ENCODE measurements at regions not wholly inside any gene's neighbourhood (a gene's known extent, or its start where the extent isn't known, plus 50 kb on each side); places are given as distances from the start of the nearest gene placed in this dataset.
"Not testable (repeated sequence)": the region's sequence is repeated elsewhere in the genome, so short reads cannot be mapped to it uniquely, and the experiment has no call there.

DNA sequence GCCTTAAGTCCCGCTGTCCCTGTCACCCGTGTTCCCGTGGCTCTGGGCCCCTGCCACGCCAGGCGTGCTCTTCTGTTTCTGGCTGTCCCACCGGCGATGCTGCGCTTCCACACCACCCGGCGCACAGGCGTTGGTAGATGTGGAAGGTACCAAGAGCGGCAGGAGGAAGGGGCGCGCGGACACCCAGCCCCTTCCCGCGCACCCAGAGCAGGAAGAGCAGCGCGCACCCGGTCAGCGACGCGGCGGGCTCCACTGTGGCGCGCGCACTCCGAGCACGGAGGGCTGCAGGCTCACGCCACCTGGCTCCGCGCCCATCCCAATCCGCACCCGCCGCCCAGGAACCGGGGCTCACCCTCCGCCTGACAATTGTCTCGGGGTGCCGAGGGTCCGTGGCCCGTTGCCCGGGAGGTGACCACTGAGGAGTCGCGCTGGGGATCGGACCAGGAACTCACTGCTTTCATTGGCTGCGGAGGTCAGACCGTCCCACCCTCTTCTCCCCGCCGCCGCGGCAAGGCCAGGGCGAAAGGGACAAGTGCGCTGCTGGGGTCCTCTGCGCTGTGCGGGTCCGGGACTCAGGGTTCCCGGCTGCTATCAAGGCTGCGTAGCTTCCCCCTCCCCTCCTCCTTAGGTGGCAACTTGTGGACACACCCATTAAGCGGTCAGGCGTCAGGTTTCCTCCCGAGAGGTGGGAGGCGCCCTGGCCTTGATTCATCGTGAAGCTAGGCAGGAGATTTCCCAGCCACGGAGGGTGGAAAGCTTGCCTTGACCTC, 121.6 kb upstream of the ZNF92 start:
- no peak for DNase-seq (ENCODE audit: low read depth)

DNA sequence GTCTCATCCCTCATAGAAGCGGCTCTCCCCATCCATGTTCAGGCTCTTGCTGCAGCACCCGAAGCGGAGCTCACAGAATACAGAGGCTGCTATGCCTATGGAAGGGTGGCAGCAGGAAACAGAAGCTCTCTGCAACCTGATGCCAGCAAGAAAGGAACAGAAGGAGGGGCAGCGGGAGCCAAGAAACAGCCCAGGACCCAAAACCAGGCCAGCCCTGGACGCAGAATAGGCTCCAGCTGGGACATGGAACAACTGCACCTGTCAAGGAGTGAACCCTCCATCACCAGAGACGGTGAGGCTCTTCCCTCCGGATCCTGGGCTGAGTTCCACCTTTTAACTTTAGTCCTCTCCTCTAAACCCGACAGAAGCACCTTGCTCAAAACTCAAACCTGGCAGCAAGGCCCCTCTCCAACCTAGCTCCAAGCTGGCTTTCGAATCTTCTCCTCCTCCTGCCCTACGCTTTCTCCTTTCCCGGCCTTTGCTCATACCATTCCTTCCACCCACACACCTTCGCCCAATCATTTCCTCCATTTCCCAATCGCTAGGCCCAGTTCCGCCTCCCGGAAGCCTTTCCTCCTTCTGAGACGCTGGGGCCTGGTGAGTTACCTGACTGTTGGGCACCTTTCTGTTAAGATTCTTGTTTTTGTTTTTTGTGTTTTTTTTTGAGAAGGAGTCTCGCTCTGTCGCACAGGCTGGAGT, 122.8 kb upstream of the ZNF92 start:
- DNase-seq (ENCODE audit: low read depth) = no peak

DNA sequence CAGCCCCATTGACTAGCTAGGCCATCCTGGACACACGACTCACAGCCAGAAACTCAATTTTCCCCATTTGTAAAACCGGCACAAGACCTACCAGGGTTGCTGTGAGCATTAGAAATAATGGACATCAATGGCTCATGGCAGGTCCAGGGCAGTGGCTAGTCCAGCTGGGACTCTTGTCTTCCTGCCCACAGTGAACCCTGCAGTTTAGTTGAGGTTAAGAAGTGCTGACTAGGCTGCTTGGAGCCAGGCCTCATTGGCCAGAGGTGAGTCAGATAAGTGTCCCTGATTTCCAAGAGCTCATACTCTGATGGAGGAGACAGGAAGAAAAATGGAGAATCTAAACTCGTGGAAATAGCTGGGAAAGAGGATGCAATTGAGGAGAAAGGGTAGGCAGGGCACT, 123.4 kb upstream of the ZNF92 start:
- DNase-seq (ENCODE audit: low read depth) = no peak

DNA sequence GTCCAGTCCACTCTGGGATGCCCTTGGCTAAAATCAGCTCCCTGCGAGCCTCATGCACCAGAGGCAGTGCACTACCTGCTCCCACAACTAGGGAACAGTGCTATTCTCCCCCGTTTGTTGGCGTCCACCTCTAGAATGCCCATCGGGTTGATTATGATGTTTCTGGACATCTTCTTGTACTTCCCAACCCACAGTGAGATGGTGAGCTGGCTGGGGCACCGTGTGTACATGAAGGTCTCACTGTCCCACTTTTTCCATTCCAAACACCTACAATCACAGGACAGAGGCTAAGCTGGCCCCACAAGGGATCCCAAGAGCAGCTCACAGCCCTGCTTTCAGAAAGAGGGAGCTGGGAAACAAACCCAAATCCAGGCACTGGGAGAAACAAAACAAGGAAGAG, 126.2 kb upstream of the ZNF92 start:
- no peak for DNase-seq (ENCODE audit: low read depth)

DNA sequence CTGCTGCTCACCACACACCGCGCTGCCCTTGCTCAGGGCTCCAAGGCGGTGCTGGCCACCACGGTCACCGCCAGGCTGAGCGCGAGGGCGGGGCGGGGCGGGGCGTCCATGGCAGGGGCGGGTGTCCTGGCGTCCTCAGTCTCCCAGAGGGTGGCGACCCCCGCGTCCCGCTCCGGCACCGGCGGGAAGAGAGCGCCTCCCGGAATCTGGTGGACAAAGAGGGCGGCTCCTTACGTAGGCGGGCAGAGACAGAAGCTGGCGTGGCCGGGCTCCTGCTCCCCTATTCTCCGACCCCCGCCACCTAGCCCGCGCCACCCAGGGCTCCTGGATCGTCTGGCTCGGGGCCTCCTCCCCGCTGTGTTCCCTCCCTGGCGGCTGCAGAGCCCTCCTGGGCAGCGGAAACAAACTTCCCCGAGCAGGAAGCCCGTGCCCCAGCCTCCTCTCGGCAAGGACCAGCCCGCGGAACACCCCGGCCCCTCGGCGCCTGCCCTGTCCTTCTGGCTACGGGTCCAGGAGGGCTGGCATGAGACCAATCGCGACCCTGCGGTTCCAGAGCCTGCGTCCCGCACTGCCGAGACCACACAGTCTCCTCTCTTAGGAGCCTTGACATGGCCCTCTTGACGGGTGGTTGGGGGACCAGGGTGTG, 133.8 kb upstream of the ZNF92 start:
- DNase-seq (ENCODE audit: low read depth) = no peak

DNA sequence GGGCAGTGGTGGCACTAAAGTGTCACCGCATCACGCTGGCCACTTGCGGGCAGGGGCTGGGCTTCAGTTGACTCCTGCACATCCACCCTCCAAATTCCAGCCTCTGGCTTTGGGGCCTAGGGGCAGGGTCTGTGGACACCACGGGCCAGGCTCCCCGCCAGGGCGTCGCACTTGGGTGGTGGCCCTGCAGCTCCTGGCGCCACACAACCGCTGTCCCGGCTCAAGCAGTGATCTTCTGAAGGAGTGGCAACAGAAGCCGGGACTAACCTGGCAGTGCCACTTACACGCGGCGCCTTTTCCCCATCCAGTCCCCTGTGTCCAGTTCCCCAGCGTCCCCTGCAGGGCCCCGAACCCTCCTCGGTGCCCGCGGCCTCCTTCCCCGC, 134.3 kb upstream of the ZNF92 start:
- no peak for DNase-seq (ENCODE audit: low read depth)

DNA sequence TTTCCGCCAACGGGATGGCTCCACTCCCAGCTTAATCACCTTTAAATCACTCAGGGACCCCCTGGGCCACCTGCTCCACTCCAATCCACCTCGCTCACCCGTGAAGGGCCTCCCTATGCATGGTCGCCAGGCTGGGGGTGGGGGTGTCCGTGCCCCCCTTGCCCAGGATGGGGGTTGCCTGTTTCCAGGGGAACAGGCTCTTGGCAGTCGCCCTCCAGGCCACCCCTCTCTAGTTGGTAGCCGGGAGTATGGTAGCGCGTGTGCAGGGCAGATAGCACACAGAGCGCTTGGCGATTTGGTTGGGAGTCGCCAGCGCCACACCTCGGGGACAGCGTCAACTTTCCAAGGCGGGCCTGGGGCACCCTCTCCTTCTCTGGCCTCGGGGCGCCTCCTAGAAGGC, 134.9 kb upstream of the ZNF92 start:
- DNase-seq (ENCODE audit: low read depth) = no peak

DNA sequence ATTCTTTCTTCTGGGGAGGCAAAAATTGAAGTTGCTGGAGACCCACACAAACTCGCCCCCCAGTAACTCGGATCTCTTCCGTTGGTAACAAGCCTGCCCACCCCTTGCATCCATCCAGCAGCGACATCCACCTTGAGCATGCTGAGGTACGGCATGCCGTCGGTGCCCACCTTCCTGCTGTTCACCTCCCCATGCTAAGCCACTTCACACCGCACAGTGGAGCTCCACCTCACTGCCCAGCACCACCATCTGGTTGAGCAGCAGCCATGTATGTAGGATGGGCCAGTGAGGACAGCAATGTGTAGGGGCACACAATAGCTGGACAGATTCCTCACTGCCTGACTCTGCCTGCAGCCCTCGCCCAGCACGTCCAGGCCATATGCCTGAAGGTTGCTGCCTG, 138.1 kb upstream of the ZNF92 start:
- no peak for DNase-seq (ENCODE audit: low read depth)

DNA sequence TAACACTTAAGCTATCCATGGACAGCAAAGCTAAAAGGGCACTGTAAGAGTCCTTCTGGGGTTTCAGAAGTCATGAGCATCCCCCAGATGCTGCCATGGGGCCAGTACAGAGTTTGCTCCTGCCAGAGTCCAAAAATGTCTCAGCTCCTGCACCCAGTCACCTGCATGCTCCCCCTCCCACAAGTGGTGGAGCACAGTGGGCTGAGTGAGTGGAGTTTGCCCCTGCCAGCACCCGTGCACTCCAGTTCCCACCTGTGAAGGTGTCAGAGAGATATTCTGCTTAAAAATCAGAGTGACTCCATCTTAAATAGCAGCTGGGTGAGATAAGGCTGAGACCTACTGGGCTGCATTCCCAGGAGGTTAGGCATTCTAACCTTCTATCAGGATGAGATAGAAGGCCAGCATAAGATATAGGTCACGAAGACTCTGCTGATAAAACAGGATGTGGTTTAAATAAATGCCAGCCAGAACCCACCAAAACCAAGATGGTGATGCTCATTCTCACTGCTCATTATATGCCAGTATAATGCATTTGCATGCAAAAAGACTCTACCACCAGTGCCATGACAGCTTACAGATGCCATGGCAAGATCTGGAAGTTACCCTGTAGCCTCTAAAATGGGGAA, 140.1 kb upstream of the ZNF92 start:
- DNase-seq (ENCODE audit: low read depth) = no peak

DNA sequence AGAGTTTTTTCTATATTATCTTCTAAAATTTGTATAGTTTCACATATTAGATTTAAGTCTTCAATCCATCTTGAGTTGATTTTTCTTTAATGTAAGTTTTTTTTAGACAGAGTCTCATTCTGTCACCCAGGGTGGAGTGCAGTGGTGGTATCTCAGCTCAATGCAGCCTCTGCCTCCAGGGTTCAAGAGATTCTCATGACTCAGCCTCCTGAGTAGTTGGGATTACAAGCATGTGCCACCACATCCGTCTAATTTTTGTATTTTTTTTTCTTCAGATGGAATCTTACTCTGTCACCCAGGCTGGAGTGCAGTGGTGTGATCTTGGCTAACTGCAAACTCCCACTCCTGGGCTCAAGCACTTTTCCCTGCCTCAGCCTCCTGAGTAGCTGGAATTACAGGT, 143.4 kb upstream of the ZNF92 start:
- no peak for DNase-seq (ENCODE audit: low read depth)

DNA sequence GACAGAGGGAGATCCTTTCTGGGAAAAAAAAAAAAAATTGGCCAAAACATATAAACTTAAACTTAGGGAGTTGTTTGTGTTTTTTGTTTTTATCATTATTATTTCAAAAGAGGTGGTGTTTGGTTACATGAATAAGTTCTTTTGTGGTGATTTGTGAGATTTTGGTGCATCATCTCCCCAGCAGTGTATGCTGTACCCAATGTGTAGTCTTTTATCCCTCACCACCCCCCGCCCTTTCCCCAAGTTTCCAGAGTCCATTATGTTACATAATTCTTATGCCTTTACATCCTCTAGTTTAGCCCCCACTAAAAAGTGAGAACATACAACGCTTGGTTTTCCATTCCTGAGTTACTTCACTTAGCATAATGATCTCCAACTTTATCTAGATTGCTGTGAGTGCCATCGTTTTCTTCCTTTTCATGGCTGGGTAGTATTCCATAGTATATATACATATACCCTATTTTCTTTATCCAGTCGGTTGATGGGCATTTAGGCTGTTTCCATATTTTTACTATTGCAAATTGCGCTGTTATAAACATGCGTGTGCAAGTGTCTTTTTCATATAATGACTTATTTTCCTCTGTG, 148.1 kb upstream of the ZNF92 start:
- DNase-seq (ENCODE audit: low read depth) = no peak

DNA sequence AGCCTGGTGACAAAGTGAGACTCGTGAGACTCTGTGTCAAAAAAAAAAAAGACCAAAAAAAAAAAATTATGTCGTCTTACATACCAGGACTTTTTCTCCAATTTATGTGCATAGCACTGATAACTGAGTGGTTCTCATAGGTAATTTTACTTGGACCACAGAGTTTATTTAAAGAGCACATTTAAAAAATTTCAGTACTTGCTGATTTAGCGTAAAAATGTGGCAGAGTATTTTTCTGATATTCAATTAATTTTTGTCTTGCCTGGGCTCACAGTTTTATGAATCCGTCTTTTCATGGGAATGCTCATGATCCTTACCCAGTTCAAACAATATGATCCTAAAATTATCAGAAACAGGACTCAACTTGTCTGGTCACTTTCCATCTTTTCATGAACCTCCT, 151.0 kb upstream of the ZNF92 start:
- DNase-seq (ENCODE audit: low read depth) = no peak

DNA sequence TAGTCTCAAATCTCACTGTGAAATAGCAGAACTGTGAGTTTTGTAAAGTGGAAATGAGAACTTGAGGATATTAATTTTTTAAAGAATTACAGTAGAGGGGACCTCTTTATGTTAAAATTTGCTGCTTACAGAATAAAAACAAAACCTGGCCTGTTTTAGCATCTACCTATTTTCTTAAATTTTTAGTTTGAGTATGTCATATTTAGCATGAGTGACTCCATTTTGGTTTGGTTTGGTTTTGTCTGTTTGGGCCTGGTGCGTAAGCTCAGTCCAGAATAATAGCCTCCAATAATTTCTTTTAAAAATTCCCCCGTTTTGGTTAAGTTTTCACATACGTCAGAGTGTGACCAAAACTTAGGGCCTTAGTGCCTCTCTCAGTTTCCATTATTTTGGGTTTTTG, 152.0 kb upstream of the ZNF92 start:
- DNase-seq (ENCODE audit: low read depth) = no peak

DNA sequence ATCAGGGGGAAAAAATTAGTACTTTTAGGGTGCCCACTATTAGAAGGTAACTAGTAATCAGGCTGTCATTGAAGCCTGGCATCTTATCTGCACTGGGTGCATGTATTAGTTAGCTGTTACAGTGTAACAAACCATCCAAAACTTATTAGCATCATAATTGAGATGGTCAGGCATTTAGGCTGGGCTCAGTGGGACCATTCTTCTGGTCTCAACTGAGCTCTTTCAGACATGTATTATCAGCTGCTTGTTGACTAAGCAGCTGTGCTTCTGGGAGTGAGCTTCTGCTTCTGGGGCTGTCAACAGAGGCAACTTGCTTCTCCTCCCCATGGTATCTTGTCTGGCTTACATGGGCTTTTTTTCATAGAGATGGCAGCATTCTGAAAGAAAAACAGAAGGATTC, 154.0 kb upstream of the ZNF92 start:
- no peak for DNase-seq (ENCODE audit: low read depth)

DNA sequence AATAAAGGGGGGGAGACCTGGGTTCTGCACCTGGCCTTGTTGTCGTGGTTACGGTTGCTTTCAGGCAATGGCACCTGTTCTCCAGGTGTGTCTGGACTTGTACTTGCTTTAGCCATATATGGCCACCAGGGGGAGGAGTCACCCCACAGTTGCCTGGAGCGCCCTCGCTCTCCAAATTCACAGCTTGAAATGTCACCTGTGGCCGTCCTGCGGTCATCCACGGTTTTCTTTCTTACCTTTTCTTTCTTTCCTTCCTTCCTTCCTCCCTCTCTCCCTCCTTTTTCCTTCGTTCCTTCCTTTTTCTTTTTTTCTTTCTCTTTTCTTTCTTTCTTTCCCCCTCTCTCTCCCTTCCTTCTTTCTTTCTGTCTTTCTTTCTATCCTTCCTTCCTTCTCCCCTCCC, 157.2 kb upstream of the ZNF92 start:
- DNase-seq (ENCODE audit: low read depth) = peak; percentile 49

DNA sequence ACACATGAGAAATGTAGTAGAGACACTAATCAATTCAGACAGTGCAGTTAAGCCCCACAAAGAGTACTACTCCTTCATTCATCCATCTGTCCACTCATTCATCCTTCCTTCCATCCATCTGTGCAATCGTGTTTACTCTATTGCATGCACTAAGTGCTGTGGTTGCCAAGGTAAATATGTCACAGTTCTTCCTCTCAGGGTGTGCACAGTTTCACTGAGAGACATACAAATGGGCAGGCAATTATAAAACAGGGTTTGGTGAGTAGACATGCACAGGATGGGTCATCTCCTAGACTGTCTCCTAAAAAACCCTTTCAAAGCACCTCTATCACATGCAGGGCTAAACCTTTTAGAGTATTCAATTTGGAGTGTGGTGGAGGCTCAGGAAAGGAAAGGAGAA, 160.4 kb upstream of the ZNF92 start:
- DNase-seq (ENCODE audit: low read depth) = not testable (repeated sequence)

DNA sequence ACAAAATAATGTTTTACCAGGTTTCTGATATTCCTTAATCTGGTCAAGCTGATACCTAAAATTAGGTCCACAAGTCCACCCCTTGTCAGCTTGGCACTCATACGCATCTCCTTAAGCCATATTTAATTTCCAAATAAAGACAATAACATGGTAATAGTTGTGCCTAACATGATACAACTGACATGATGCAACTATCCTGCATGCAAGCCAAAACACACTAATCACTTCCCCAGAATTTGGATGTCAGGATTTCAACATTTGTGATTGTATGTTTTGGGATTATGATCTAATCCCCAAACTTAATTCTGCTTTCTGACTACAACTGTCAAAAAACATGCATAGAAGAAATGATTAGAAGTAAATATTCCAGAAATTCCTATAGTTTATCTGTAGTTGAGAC, 174.4 kb upstream of the ZNF92 start:
- not testable (repeated sequence) for DNase-seq (ENCODE audit: low read depth)

DNA sequence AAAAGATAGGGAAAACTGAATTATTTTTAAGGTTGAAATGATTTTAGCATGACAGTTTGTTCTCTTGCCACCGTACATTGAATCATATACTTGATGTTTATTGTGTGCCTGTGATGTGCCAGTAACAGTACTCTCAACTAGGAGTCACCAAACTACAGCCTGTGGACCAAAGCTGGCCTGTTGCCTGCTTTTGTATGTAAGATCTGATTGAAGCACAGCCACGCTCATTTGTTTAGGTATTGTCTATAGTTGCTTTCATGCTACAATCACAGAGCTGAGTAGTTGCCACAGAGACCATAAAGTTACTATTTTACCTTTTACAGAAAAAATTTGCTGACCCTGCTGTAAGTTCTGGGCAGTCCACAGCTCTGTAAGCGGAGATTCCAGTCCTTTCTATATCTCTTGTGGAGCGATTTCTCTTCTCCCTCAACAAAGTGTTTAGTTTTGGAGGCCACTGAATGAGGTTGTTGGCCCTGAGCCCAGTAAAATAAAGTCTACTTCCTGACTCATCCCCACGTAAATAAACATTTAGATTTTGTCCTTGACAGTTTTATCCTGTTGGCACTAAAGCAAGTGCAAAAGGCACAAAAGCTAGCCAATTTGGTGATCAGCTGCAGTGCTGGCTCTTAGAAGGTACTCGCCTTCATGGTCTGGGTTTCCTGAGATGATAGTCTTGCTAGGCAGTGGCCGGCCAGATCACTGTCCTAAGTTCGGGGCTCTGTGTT, 180.2 kb upstream of the ZNF92 start:
- DNase-seq (ENCODE audit: low read depth) = not testable (repeated sequence)

DNA sequence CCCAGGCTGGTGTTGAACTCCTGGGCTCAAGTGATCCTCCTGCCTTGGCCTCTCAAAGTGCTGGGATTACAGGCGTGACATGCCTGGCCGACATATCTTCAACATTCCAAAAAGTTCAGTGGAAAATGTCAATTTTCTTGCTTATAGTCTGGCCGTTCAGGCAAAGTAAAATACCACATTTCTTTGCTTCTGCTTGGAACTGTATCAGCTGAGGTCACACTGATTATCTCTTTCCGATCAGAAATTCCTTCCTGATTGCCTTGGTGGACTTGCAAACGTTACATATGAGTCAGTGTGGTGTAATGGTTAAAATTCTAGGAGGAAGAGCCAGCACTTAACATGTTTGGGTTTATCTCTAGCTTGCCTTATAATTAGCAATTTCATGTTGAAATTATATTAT, 170.6 kb upstream of the ERV3-1 start:
- not testable (repeated sequence) for DNase-seq (ENCODE audit: low read depth)

DNA sequence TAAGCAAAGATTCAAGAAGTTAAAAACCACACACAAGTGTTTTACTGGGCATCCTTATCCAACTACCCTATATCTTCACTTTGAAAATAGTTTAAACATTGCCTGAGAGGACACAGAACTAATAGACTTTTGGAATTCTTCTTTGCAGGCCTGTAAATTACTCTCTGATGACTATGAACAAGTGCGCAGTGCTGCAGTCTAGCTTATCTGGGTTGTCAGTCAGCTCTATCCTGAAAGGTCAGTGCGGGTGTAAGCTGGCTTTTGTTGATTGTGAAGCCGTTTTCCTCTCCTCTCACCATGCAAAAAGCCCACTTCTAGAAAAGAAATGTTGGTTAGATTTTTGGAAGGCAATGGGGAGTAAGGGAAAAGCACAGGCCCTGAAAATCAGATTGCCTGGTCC, 143.6 kb upstream of the ERV3-1 start:
- not testable (repeated sequence) for DNase-seq (ENCODE audit: low read depth)

DNA sequence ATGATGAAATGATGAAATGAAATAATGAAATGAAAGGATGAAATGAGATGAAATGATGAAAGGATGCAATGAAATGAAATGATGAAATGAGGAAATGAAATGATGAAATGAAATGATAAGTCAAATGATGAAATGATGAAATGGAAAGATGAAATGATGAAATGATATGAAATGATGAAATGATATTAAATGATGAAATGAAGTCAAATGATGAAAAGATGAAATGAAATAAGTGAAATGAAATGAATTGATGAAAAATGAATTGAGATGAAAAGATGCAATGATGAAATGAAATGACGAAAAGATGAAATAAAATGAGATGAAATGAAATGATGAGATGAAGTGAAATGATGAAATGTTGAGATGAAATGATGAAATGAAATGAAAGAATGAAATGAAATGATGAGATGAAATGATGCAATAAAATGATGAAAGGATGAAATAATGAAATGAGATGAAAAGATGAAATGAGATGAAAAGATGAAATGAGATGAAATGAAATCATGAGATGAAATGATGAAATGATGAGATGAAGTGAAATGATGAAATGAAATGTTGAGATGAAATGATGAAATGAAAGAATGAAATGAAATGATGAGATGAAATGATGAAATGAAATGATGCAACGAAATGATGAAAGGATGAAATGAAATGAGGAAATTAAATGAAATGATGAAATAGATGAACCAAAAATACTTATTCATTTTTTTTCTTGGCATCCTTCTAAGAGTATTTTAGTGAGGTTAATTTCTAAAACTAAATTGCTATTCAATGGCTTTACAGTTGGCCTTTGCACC, 139.8 kb upstream of the ERV3-1 start:
- not testable (repeated sequence) for DNase-seq (ENCODE audit: low read depth)
